ENCODE measurements at regions not wholly inside any gene's neighbourhood (a gene's known extent, or its start where the extent isn't known, plus 50 kb on each side); places are given as distances from the start of the nearest gene placed in this dataset.
"Not testable (repeated sequence)": the region's sequence is repeated elsewhere in the genome, so short reads cannot be mapped to it uniquely, and the experiment has no call there.

- no peak for DNase-seq (ENCODE audit: low read depth)
Observed at GRCh38 chrX:1903236-1903935, 288.5 kb downstream of the ASMT start.

DNA sequence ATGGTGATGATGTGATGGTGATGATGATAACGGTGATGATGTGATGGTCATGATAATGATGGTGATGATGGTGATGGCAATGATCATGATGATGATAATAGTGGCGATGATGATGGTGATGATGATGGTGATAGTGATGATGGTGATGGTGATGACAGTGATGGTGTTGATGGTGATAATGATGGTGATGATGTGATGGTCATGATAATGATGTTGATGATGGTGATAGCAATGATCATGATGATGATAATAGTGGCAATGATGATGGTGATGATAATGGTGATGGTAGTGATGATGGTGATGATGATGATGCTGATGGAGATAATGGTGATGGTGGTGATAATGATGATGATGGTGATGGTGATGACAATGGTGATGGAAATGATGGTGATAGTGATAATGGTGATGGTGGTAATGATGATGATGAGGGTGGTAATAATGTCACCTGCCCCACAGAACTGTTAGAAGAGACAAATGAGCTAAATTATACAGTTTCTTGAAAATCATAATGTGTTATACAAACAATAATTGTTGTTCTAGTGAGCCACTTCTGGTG is 289.9 kb downstream of the ASMT start:
- no peak for DNase-seq (ENCODE audit: low read depth)

GRCh38 chrX:1906028-1906427 is 291.2 kb downstream of the ASMT start:
- no peak for DNase-seq (ENCODE audit: low read depth)

DNA sequence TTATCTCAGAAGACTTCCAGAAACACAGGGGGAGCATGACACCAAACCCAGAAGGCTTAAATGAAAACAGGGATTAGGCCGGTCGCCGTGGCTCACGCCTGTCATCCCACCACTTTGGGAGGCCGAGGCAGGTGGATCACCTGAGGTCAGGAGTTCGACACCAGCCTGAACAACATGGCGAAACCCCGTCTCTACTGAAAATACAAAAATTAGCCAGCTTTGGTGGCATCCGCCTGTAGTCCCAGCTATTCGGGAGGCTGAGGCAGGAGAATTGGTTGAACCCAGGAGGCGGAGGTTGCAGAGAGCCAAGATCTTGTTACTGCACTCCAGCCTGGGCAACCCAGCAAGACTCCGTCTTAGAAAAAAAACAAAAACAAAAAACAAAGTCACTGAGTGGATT is 294.1 kb downstream of the ASMT start:
- DNase-seq (ENCODE audit: low read depth), result not testable (repeated sequence)

DNA sequence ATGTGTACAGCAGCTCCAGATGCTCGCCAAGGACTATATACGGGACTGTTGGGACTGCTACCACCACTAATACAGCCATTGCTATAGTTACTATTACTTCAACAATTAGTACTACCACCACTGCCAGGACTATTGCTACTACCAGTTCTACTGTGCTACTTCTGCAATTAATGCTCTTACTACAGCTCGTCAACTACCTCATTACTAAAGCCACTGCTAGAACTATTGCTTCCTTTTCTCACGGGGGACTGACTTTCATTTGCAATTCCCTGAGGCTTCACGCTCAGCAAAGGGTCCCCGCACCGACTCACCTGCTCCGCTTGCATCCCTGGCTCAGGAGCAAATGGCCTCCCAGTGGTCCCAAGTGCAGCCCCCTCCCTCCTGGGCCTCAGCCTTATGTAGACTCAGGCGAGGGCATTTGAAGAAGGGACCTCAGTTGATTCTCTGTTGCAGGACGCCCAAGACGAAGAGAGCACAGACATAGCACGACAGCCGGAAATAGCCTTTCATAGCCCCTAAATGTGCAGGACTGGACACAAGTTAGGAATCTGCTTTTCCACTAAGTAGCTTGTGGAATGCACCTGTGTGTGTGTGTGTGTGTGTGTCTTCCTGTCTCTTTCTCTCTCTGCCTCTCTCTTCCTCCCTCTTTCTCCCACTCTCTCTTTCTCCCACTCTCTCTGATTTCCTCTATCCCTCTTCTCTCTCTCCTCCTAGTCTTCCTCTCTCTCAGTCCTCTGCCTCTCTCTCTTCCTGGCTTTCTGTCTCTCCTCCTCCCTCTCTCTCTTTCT is 294.8 kb downstream of the ASMT start:
- no peak for DNase-seq (ENCODE audit: low read depth)

- no peak for DNase-seq (ENCODE audit: low read depth)
Observed at GRCh38 chrX:1910207-1910470, 295.3 kb downstream of the ASMT start.

GRCh38 chrX:1911401-1912128 is 296.7 kb downstream of the ASMT start:
- DNase-seq (ENCODE audit: low read depth), result no peak

DNA sequence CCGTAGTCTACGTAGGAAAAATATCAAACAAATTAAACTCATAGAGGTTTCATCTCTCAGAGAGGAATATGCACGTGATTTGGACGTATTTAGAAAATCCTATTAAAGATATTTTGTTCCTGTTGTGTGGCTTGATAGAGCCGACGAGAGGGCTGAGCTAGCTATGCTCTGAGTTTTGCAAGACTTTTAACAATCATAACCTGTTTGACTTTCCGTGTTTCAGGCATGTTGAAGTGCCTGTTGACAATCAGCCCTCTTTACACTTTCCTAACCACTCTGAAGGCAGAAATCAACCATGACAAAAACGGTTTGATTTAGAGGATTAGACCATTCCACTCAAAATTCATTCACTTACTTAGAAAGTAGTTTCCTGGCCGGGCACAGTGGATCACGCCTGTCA is 297.3 kb downstream of the ASMT start:
- DNase-seq (ENCODE audit: low read depth), result no peak

DNA sequence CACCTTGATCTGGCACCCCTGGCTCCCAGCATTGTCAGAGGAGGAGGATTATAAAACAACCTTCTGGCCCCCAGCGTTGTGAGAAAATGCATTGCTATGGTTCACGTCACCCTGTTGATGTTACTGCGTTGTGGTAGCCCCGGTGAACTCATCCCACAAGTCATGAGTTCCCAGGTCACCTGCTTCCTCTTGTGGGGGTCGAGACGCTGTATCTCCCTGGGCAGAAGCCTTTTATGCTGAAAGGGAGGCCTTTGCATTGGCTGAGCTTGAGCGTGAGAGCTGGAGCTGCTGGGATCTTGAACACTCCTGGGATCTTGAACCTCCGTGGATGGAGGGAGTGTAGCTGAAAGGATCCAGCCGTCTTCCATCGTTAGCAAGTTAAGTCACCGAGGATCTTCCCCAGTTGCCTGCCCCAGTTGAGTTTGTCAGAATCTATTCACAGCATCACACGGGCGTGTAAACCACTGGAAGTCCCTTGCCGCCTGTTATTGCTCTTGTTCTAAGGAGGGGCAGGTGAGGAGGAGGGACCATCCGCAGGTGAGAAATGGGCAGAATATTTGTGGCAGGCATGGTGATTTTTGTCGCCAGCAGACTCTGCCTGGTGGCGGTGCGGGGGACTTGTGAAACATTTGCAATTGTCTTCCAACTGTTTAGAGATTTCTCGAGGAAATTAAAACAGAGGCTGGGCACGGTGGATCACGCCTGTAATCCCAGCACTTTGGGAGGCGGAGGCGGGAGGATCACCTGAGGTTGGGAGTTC is 299.9 kb downstream of the ASMT start:
- DNase-seq (ENCODE audit: low read depth), result no peak

DNA sequence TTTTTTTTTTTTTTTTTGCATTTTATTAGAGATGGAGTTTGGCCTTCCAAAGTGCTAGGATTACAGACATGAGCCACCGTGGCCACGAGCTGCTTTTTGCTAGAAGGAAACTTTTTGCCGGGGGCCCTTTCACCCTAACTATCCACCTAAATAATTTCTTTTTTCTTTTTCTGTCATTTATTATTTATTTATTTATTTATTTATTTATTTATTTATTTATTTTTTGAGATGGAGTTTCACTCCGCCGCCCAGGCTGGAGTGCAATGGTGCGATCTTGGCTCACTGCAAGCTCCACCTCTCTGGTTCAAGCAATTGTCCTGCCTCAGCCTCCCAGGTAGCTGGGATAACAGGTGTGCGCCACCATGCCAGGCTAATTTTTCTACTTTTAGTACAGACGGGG is 303.9 kb downstream of the ASMT start:
- DNase-seq (ENCODE audit: low read depth), result no peak

DNA sequence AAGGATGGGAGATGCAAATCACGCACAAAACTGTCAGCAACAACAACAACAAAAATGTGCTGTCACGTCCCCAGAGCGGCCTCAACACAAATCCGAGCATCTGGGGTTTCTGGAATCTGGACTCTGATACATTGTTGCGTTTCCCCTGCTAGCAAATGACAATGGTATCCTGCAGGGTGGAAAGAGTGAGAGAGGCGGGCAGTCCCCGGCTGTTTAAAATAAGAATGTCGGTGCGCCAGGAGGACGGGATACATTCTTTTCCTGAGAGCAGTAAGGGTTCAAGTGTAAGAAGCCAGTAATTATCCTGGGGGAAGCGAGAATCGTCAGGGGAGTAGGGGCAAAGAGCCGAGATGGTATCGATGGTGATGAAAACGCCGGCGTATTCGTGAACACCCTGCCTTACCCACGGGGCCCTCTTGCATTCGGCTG is 310.2 kb downstream of the ASMT start:
- DNase-seq (ENCODE audit: low read depth), result no peak

DNA sequence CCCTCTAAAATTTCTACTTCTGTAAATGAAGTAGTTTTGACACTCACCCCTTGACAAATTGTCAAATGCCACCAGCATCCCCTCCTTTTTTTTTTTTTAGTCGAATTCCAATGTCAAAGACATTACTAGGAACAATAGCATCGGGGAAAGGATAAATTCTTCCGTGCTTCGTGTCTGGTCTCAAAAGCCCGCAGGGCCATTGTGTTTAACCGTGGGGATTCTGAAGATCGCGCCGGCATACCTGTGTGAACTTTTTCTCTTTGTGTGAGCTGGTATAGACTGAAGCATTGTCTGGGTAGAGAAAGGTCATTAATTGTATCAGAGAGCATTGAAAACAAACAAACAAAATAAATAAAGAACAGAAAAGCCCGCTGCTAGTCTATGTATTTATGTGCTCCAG is 313.9 kb downstream of the ASMT start:
- DNase-seq (ENCODE audit: low read depth), result no peak

GRCh38 chrX:1932231-1932630 is 317.4 kb downstream of the ASMT start:
- no peak for DNase-seq (ENCODE audit: low read depth)

DNA sequence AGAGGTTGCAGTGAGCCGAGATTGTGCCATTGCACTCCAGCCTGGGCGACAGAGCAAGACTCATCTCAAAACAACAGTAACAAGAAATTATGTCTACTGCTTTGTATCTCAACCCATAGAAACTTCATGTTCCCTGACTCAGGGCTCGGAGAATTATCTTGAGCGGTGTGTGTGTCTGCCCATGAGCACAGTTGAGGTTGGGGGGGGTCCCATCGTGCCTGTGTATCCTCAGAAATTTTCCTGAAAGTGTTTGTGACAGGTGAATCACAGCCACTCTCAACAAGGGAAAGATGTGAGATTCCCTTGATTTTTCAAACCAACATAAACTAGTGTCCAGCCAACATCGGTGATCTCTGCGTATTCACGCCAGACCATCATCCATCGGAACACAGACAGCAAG is 319.1 kb downstream of the ASMT start:
- no peak for DNase-seq (ENCODE audit: low read depth)

DNA sequence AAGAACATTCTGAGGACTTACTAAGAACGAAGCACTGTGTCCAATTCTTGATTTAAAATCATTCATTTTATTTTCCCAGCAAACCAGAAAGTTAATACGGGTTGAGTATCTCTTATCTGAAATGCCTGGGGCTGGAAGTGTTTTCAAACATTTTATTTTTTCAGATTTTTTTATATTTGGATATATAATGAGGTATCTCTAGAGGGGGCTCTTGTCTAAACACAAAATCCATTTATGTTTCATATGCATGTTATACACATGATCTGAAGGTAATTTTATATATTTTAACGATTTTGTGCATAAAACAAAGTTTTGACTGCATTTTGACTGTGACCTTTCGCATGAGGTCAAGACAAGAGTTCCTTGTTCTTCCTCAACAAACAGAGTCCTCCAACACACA is 320.9 kb downstream of the ASMT start:
- DNase-seq (ENCODE audit: low read depth), result no peak

- no peak for DNase-seq (ENCODE audit: low read depth)
Observed at GRCh38 chrX:1938190-1938589, 323.3 kb downstream of the ASMT start.

- DNase-seq (ENCODE audit: low read depth), result no peak
Observed at GRCh38 chrX:1941321-1941720, 326.5 kb downstream of the ASMT start.

DNA sequence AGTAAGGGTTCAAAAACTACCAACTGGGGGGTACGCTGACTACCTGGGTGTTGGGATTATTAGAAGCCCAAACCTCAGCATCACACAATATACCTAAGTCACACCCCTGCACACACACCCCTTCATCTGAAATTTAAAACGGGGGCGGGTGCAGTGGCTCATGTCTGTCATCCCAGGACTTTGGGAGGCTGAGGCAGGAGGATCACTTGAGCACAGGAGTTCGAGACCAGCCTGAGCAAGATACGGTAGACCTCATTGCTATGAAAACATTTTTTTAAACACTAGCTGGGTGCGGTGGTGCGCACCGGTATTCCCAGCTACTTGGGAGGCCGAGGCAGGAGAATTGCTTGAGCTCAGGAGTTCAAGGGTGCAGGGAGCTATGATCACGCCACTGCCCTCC is 331.0 kb downstream of the ASMT start:
- DNase-seq (ENCODE audit: low read depth), result no peak

DNA sequence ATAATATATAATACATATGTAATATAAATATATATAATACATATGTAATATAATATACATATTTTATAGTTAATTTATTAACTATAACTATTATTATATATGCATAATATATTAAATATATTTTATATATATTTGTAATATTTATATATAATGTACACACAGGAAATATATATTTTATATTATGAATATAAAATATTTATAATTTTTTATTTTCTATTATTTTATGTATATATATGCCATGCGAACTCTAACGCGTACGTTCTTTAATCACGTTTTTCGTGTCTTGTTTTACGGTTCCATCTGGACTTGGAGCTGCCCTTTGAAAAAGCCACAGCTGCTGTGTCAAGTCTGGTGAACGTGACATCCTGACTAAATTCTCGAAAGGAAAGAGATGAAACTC is 332.1 kb downstream of the ASMT start:
- no peak for DNase-seq (ENCODE audit: low read depth)

All from HS-27A (cell line).